Activated naive CD4-positive, alpha-beta T cell treated with anti-CD3 and anti-CD28 coated beads for 36 hours (primary cell): ENCODE measurements at regions not wholly inside any gene's neighbourhood (a gene's known extent, or its start where the extent isn't known, plus 50 kb on each side); places are given as distances from the start of the nearest gene placed in this dataset.

Experiments
- CTCF ChIA-PET: fragments of 350-600 bp; sonication (Branson Sonifier 250); formaldehyde crosslinking; loops from one replicate; lab custom pipeline; 2021; ENCODE audit warnings: antibody characterized with exemption; lab: Charles Lee
- DNase-seq: peaks from one replicate; pipeline ENCODE4 v3.0.0-alpha.2; 2020
- H3K27ac Mint-ChIP-seq: one replicate; pipeline ENCODE4 v1.8.0; 2021; ENCODE audit warnings: mild to moderate bottlenecking, mixed read lengths
- H3K27me3 Mint-ChIP-seq: one replicate; pipeline ENCODE4 v1.8.0; 2021; ENCODE audit warnings: low read depth, mixed read lengths
- H3K36me3 Mint-ChIP-seq: one replicate; pipeline ENCODE4 v1.8.0; 2021; ENCODE audit warnings: low read depth, mixed read lengths
- H3K4me1 Mint-ChIP-seq: one replicate; pipeline ENCODE4 v1.8.0; 2021; ENCODE audit warnings: low read depth, mixed read lengths
- H3K4me3 Mint-ChIP-seq: one replicate; pipeline ENCODE4 v1.8.0; 2021; ENCODE audit warnings: mild to moderate bottlenecking, moderate library complexity, mixed read lengths
- H3K9me3 Mint-ChIP-seq: one replicate; pipeline ENCODE4 v1.8.0; 2021; ENCODE audit warnings: mixed read lengths
- intact Hi-C: fragments of 100-400 bp; cut with micrococcal nuclease; formaldehyde crosslinking; loops from one replicate; pipeline ENCODE4 v1.15.1; 2023

DNA sequence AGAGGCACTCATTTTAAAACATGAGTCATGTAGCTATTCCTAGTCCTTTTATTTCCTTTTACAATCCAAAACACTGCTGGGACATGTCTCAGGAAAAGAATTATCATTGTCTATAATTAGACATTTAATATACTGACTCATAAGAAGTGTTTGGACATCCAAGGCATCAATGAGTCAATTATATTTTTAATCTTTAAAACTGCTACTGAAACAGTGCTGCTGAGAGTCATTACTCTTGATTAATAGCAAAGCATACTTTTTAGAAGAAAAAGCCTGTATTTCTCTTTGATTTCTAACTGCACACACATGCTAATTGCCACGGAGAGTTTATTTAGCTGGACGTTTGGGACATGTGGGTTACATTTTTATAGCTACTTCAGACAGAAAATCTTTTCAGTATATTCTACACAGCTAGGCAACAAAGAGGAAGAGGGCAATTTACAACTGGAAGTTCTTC, 1249.0 kb upstream of the CDH18 start:
- Mint-ChIP-seq H3K27ac (no peak overlapping the region), H3K27me3 (no peaks in the 10 kb centered on the region), H3K36me3 (no peaks in the 10 kb centered on the region), H3K4me3 (no peak overlapping the region), H3K4me1 (no peaks in the 10 kb centered on the region), H3K9me3 (peaks cover 6% of the 10 kb centered on the region)
- CTCF ChIA-PET, result no interaction called here
- no peak for DNase-seq
- intact Hi-C loops, result no loop called here

DNA sequence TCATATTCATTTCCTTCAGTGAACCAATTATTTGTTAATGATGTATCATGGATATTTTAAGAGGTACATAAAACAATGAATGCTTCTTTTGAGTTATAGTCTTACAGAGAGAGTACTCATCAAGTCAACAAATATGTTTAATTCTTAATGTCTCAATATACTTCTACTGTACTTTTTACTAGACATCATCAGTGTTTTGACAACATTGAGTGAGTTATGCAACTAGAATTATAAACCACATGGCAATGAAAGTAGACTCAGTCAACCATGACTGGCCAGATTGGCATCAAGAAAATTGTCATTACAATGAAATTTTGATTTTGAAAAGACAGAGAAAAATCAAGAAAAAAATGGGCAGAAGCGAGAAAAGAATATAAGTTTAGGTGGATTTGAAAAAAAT, 1248.1 kb upstream of the CDH18 start:
- CTCF ChIA-PET, result no interaction called here
- intact Hi-C loops, result no loop called here

DNA sequence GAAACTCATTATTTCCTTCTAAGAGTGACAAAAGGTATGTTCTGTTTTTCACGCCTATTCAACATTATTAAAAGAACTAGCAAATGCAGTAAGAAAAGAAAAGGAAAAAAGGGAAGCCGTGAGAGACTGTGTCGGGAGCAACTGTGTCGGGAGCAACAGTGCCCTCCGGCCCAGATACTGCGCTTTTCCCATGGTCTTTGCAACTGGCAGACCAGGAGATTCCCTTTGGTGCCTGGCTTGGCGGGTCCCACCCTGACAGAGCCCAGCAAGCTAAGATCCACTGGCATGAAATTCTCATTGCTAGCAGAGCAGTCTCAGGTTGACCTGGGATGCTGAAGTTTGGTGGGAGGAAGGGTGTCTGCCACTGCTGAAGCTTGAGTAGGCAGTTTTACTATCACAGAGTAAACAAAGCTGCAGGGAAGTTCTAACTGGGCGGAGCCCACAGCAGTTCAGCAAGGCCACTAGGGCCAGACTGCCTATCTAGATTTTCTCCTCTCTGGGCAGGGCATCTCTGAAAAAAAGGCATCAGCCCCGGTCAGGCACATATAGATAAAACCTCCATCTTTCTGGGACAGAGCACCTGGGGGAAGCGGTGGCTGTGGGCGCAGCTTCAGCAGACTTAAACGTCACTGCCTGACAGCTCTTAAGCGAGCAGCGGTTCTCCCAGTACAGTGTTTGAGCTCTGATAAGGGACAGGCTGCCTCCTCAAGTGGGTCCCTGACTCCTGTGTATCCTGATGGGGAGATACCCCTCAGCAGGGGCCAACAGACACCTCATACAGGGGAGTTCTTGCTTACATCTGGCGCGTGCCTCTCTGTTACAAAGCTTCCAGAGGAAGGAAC, 1237.4 kb upstream of the CDH18 start:
- Mint-ChIP-seq H3K27ac (no peak overlapping the region), H3K4me1 (no peaks in the 10 kb centered on the region), H3K9me3 (peaks cover 21% of the 10 kb centered on the region), H3K36me3 (no peaks in the 10 kb centered on the region), H3K27me3 (no peaks in the 10 kb centered on the region), H3K4me3 (no peak overlapping the region)
- CTCF ChIA-PET, result no interaction called here
- intact Hi-C loops, result no loop called here
- DNase-seq, result no peak

More for the DNA sequence above, 1248.1 kb upstream of the CDH18 start:
- Mint-ChIP-seq H3K27me3 (no peaks in the 10 kb centered on the region), H3K27ac (no peak overlapping the region), H3K4me3 (no peak overlapping the region), H3K36me3 (no peaks in the 10 kb centered on the region), H3K4me1 (no peaks in the 10 kb centered on the region), H3K9me3 (peaks cover 7% of the 10 kb centered on the region)
- no peak for DNase-seq

DNA sequence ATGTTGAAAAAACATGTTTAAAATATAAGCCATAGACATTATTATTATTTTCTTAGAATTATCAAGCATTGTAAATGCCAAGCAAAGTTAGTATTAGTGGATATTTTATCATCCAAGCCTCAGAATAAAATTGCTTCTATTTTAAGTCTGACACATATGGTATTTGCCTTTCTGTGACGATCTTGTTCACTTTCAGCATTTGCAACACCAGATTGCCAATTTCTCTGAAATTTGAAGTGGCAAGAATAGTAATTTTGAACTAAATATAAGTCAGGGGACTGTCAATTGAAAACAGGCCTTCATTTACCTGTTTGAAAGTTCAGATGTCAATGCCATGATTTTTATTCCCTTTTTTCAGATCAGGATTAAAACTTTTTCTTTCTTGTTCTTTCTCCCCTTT, 1233.6 kb upstream of the CDH18 start:
- intact Hi-C loops, result no loop called here
- no peaks in the 10 kb centered on the region for H3K36me3 Mint-ChIP-seq
- peaks cover 11% of the 10 kb centered on the region for H3K9me3 Mint-ChIP-seq
- H3K27ac Mint-ChIP-seq, result no peak overlapping the region
- no peak for DNase-seq
- no peak overlapping the region for H3K4me3 Mint-ChIP-seq
- CTCF ChIA-PET, result no interaction called here
- H3K27me3 Mint-ChIP-seq, result no peaks in the 10 kb centered on the region
- H3K4me1 Mint-ChIP-seq, result no peaks in the 10 kb centered on the region

DNA sequence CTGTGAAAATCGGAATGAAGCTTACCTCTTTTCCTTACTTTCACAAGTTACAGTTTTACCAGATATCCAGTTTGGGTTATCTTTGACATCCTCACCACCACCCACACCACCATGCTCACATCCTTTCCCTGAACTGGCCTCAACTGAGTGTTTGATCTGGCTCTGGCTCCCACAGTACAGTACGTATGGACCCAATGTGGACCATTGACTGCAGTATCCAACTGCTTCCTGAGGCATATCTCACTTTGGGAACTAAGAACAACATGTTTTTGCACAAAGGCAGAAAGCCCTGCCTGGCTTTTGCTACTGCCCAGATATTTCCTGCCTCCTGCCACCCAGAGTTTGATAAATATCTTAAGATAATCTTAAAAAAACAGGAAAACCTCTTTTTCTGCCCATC, 1232.0 kb upstream of the CDH18 start:
- H3K4me3 Mint-ChIP-seq, result no peak overlapping the region
- CTCF ChIA-PET, result no interaction called here
- intact Hi-C loops, result no loop called here
- no peak for DNase-seq
- H3K27ac Mint-ChIP-seq, result no peak overlapping the region
- no peaks in the 10 kb centered on the region for H3K36me3 Mint-ChIP-seq
- H3K27me3 Mint-ChIP-seq, result no peaks in the 10 kb centered on the region
- H3K9me3 Mint-ChIP-seq, result peaks cover 8% of the 10 kb centered on the region
- H3K4me1 Mint-ChIP-seq, result no peaks in the 10 kb centered on the region

DNA sequence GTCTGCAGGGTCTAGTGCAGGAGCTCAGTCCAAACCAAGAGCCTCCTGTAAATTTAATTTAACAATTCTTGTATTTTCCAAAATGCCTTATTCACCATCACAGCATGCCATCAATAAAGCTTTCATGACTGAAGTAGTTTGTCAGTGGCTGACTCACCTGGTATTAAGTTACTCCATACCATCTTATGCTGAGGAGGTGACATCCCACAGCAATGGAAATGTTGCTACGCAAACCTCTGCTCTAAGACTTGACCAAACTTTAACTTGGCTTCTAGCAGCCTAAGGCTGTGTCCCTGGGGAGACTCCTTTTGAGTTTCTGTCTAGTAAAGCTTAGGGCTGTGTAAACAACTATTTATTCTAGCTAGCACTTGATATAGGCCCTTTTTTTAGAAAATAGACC, 1231.3 kb upstream of the CDH18 start:
- Mint-ChIP-seq H3K36me3 (no peaks in the 10 kb centered on the region), H3K27me3 (no peaks in the 10 kb centered on the region), H3K9me3 (peaks cover 8% of the 10 kb centered on the region), H3K4me1 (no peaks in the 10 kb centered on the region), H3K27ac (no peak overlapping the region), H3K4me3 (no peak overlapping the region)
- intact Hi-C loops, result no loop called here
- no peak for DNase-seq
- CTCF ChIA-PET, result no interaction called here

DNA sequence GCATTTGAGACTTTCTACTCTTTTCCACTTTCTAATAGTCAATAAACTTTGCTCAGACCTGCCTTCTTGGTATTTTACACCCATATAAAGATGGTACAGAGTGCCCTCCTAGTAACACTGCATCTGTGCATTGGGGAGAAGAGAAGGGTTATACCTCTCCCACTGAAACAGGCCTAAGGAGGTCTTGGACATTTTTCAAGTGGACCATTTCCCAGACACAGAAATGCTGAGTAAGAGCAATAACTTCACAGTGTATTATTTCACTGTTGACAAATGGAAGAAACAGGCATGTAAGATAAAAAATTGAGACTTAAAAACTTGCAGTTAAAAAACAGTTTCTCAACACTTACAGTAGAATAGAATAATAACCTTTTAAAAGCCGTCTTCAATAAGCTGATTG, 1224.0 kb upstream of the CDH18 start:
- no peak overlapping the region for H3K27ac Mint-ChIP-seq
- no peaks in the 10 kb centered on the region for H3K4me1 Mint-ChIP-seq
- intact Hi-C loops, result no loop called here
- H3K9me3 Mint-ChIP-seq, result peaks cover 2% of the 10 kb centered on the region
- H3K4me3 Mint-ChIP-seq, result no peak overlapping the region
- no peaks in the 10 kb centered on the region for H3K27me3 Mint-ChIP-seq
- no peak for DNase-seq
- CTCF ChIA-PET, result no interaction called here
- no peaks in the 10 kb centered on the region for H3K36me3 Mint-ChIP-seq

DNA sequence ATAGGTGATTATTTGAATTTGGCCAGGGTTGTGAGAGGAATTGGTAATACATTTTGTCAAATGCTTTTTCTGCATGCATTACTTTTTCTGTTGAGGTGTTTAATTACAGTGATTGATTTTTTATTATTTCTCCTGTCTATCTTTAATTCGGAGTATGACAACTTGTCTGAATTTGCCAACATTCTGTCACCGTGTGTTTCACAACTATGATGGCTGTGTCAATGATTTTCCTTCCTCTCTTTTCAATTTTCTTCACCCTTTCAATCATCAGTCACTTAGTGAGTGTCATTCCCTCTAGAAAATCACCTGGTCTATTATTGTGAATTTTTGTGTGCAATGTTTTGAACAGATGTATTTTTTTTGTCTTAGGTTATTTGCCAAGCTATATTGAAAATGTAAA, 1221.4 kb upstream of the CDH18 start:
- H3K27ac Mint-ChIP-seq, result no peak overlapping the region
- CTCF ChIA-PET, result no interaction called here
- no peaks in the 10 kb centered on the region for H3K9me3 Mint-ChIP-seq
- no peaks in the 10 kb centered on the region for H3K36me3 Mint-ChIP-seq
- H3K4me3 Mint-ChIP-seq, result no peak overlapping the region
- no peak for DNase-seq
- intact Hi-C loops, result no loop called here
- no peaks in the 10 kb centered on the region for H3K27me3 Mint-ChIP-seq
- no peaks in the 10 kb centered on the region for H3K4me1 Mint-ChIP-seq

DNA sequence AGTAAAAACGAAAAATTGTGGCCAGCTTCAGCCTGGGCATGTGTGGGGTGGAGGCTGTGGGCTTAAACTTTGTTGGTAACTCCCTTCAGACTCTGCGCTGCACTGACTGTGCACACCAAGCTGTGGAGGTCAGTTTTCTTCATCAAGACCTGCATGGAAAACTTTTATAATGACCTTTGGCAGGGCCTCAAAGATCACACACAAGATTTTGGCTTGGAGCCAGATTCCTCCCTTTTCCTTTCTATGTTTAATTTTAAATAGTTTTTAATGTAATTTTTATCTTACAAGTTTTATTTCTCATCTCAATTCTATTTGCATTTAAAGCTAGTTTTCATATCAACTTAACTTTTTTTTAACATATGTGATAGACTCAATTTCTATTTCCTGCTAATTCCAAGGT, 1211.1 kb upstream of the CDH18 start:
- CTCF ChIA-PET, result interaction anchor here (1.1 kb wide), 1 partner anchor 84 kb away, joined by 7 read pairs; no protein-coding TSS in a partner anchor
- H3K36me3 Mint-ChIP-seq, result no peaks in the 10 kb centered on the region

DNA sequence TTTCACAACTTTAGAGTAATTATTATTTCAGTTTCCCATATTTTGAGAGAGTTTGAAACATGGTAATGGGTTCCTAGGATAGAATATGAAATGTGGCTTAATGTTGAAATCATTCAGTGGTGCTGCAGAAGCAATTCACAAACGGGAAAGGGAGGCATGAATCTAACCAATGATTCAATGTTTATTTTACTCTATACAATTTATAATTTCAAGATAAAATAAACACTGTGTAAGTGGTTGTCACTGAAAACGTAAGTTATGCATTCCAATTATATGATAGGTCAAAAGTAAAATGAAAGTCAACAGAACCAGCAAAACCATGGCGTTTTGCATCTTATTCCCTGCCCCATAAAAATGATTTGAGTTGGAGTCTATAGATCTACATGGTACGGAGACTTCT, 1207.1 kb upstream of the CDH18 start:
- CTCF ChIA-PET, result no interaction called here
- no peak overlapping the region for H3K4me3 Mint-ChIP-seq
- no peaks in the 10 kb centered on the region for H3K27me3 Mint-ChIP-seq
- intact Hi-C loops, result no loop called here
- H3K27ac Mint-ChIP-seq, result no peak overlapping the region
- DNase-seq, result no peak
- H3K36me3 Mint-ChIP-seq, result no peaks in the 10 kb centered on the region
- no peaks in the 10 kb centered on the region for H3K4me1 Mint-ChIP-seq
- H3K9me3 Mint-ChIP-seq, result peaks cover 3% of the 10 kb centered on the region

More for the DNA sequence above, 1211.1 kb upstream of the CDH18 start:
- Mint-ChIP-seq H3K4me1 (no peaks in the 10 kb centered on the region), H3K27me3 (no peaks in the 10 kb centered on the region), H3K9me3 (peaks cover 3% of the 10 kb centered on the region), H3K27ac (no peak overlapping the region), H3K4me3 (no peak overlapping the region)
- intact Hi-C loops, result no loop called here
- no peak for DNase-seq

DNA sequence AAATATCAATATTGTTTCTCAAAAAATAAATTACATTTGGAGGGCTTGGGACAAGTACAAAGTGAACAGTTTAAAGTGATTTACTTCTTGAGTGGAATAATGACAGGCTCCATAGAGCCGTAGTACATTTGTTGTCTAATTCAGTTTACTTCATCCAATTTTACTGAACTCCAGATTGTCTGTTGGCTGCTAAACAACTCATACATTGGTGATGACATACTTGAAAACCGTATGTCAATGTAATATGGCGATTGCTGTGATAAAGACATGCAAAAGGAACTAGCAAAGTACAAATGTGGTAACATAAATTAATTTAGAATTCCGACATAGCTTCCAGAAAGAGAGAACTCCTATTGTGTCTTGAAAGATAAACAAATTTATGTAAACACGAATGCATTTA, 1197.5 kb upstream of the CDH18 start:
- Mint-ChIP-seq H3K27me3 (no peaks in the 10 kb centered on the region), H3K4me1 (no peaks in the 10 kb centered on the region), H3K4me3 (no peak overlapping the region), H3K27ac (no peak overlapping the region), H3K36me3 (no peaks in the 10 kb centered on the region), H3K9me3 (peaks cover 4% of the 10 kb centered on the region)
- intact Hi-C loops, result no loop called here
- DNase-seq, result no peak
- CTCF ChIA-PET, result no interaction called here

DNA sequence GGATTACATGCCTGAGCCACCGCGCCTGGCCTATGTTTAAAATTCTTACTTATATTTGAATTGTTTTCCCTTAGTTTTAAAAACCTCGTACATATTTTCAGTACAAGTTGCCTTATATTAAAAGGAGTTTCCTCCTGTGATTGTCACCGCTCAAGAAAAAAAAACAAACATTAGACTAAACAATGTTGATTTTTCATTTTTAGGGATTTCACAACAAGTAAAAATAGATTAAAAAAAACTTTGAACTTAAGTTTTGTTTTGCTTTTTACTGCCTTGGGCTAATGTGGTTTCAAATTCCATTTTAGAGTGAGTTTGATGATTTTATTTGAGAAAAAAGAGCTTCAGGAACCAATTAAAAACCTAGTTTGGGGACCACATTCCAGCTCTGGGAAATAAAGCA, 1196.6 kb upstream of the CDH18 start:
- no peaks in the 10 kb centered on the region for H3K4me1 Mint-ChIP-seq
- CTCF ChIA-PET, result no interaction called here
- no peaks in the 10 kb centered on the region for H3K36me3 Mint-ChIP-seq
- no peaks in the 10 kb centered on the region for H3K27me3 Mint-ChIP-seq
- H3K27ac Mint-ChIP-seq, result no peak overlapping the region
- intact Hi-C loops, result no loop called here
- no peak for DNase-seq
- H3K9me3 Mint-ChIP-seq, result peaks cover 2% of the 10 kb centered on the region
- H3K4me3 Mint-ChIP-seq, result no peak overlapping the region

DNA sequence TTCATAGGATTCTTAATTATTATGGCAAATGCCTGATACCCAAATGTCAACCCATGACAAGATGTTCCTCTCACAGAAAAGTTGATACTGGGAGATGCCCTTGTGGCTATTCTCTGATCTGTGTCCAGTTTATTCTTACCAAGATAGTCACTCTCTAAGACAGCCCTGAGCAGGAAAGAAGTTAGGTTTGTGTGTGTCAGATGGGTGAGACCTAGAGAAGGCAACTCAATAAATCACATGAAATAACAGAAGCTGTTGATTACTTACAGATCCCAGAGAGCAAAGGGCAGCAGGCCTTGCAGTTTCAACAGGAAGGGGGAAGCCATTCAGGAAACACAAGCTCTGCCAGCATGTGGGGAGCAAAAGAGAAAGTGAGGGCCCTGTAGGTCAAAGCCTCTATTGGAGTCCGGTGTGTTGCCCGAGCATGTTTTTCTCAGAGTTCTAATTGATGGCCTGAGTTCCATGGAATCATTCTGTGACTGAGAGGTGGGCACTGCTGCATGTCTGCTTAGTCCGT, 1193.7 kb upstream of the CDH18 start:
- H3K27ac Mint-ChIP-seq, result no peak overlapping the region
- intact Hi-C loops, result no loop called here
- no peak for DNase-seq
- CTCF ChIA-PET, result no interaction called here
- no peaks in the 10 kb centered on the region for H3K9me3 Mint-ChIP-seq
- no peaks in the 10 kb centered on the region for H3K36me3 Mint-ChIP-seq
- no peaks in the 10 kb centered on the region for H3K27me3 Mint-ChIP-seq
- H3K4me1 Mint-ChIP-seq, result no peaks in the 10 kb centered on the region
- no peak overlapping the region for H3K4me3 Mint-ChIP-seq
